Rectal smooth muscle tissue (tissue), 1 donor: ENCODE measurements at regions not wholly inside any gene's neighbourhood (a gene's known extent, or its start where the extent isn't known, plus 50 kb on each side); places are given as distances from the start of the nearest gene placed in this dataset.

ENCODE experiments used
- H3K27ac ChIP-seq: one replicate; pipeline ENCODE4 v1.7.0; 2013; ENCODE audit warnings: low read depth, low read length, inconsistent platforms
- H3K27me3 ChIP-seq: one replicate; pipeline ENCODE4 v1.7.0; 2013; ENCODE audit warnings: low read length; ENCODE audit not compliant: control insufficient read depth, insufficient read depth
- H3K36me3 ChIP-seq: one replicate; pipeline ENCODE4 v1.7.0; 2013; ENCODE audit warnings: low read length; ENCODE audit not compliant: control insufficient read depth, insufficient read depth
- H3K4me1 ChIP-seq: one replicate; pipeline ENCODE4 v1.7.0; 2013; ENCODE audit warnings: low read length; ENCODE audit not compliant: control insufficient read depth, insufficient read depth
- H3K4me3 ChIP-seq: one replicate; pipeline ENCODE4 v1.7.0; 2013; ENCODE audit warnings: low read length
- H3K9ac ChIP-seq: one replicate; pipeline ENCODE4 v1.7.0; 2013; ENCODE audit warnings: low read length

DNA sequence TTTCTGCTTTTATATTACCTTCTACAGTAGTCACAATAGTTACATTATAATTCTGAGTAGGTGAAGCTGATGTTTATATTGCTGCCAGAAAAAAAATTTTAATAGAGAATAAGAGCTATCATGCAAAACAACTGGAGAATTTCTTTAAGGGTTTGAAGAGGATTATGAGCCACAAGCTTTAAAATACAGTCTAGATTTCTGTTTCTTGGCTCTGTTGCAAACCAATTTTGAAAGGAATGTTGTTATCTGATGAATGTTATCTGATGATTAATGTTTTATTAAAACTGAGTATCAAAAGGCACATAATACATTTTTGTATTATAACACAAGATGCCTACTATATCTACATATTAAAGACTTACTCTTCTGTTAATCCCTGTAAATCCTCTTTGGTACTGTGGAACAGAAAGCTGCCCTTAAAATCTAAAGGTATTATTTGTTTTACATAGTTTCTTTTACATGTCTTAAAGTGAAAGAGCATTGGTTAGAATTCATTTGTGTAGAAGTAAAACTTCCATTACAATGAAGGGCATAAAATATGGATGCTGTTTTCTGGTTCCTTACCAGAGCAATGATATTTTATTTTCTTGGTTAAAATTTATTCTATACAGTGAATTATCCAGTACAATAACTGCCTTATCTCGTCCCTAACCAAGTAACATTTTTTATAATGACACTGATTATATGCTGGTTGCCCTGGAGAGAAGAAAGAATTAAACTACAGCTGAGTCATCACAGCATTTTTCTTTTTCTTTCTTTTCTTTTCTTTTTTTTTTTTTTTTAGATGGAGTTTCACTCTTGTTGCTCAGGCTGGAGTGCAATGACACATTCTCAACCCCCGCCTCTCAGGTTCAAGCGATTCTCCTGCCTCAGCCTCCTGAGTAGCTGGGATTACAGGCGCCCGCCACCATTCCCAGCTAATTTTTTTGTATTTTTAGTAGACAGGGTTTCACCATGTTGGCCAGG is 205.7 kb downstream of the TANC2 start:
- no peak overlapping the region for H3K27ac ChIP-seq
- no peaks in the 10 kb centered on the region for H3K36me3 ChIP-seq
- no peak overlapping the region for H3K4me3 ChIP-seq
- no peaks in the 10 kb centered on the region for H3K4me1 ChIP-seq
- H3K9ac ChIP-seq = no peak overlapping the region
- no peaks in the 10 kb centered on the region for H3K27me3 ChIP-seq

- Histone ChIP-seq H3K36me3 (no peaks in the 10 kb centered on the region), H3K27me3 (no peaks in the 10 kb centered on the region), H3K9ac (no peak overlapping the region), H3K27ac (no peak overlapping the region), H3K4me3 (no peak overlapping the region), H3K4me1 (no peaks in the 10 kb centered on the region)
These were observed 207.4 kb downstream of the TANC2 start for GRCh38 chr17:63173450-63173849.

- no peak overlapping the region for H3K4me3 ChIP-seq
- H3K9ac ChIP-seq = no peak overlapping the region
- no peak overlapping the region for H3K27ac ChIP-seq
- no peaks in the 10 kb centered on the region for H3K27me3 ChIP-seq
- H3K4me1 ChIP-seq = no peaks in the 10 kb centered on the region
- H3K36me3 ChIP-seq = no peaks in the 10 kb centered on the region
These were observed 207.9 kb downstream of the TANC2 start for GRCh38 chr17:63173903-63174302.

- Histone ChIP-seq H3K27me3 (no peaks in the 10 kb centered on the region), H3K27ac (no peak overlapping the region), H3K9ac (no peak overlapping the region), H3K4me3 (no peak overlapping the region), H3K4me1 (no peaks in the 10 kb centered on the region), H3K36me3 (no peaks in the 10 kb centered on the region)
These were observed 212.5 kb downstream of the TANC2 start for GRCh38 chr17:63178530-63178929.

DNA sequence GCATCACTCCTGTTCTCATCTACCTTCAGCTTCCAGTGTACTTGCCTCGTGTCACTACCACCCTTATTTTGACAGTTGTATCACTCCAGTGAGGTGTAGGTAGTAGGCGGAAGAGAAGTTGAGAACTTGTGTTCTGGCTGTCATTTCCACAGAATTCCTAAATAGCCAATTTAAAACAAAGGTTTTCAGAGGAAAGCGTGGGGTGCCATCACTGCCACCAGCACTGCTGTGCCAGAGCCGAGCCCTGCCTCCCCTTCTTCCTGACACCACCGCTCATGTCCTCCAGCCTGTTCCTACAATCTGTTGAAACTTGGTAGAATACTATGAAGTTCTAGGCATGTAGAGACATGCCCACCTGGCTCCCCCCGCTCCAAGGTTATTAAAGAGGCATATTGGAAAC is 215.8 kb downstream of the TANC2 start:
- Histone ChIP-seq H3K27me3 (no peaks in the 10 kb centered on the region), H3K9ac (no peak overlapping the region), H3K36me3 (no peaks in the 10 kb centered on the region), H3K4me3 (no peak overlapping the region), H3K4me1 (no peaks in the 10 kb centered on the region), H3K27ac (no peak overlapping the region)

GRCh38 chr17:63185420-63185819 is 219.4 kb downstream of the TANC2 start:
- H3K4me3 ChIP-seq = no peak overlapping the region
- H3K27ac ChIP-seq = no peak overlapping the region
- no peak overlapping the region for H3K9ac ChIP-seq
- no peaks in the 10 kb centered on the region for H3K36me3 ChIP-seq
- no peaks in the 10 kb centered on the region for H3K27me3 ChIP-seq
- H3K4me1 ChIP-seq = no peaks in the 10 kb centered on the region

DNA sequence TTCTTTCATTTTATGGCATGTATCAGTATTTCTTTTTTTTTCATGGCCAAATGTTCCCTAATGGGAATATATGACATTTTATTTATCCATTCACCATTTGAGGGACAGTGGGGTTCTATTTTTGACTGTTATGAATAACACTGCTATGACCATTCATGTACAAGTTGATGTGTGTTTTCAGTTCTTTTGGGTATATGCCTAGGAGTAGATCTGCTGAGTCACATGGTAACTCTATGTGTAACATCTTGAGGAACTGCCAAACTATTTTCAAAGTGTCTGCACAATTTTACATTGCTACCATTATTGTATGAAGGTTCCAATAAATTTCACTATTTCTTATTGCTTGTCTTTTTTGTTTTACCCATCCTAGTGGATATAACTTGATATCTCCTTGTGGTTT is 223.0 kb downstream of the TANC2 start:
- Histone ChIP-seq H3K27me3 (no peaks in the 10 kb centered on the region), H3K36me3 (no peaks in the 10 kb centered on the region), H3K27ac (no peak overlapping the region), H3K9ac (no peak overlapping the region), H3K4me3 (no peak overlapping the region), H3K4me1 (no peaks in the 10 kb centered on the region)

DNA sequence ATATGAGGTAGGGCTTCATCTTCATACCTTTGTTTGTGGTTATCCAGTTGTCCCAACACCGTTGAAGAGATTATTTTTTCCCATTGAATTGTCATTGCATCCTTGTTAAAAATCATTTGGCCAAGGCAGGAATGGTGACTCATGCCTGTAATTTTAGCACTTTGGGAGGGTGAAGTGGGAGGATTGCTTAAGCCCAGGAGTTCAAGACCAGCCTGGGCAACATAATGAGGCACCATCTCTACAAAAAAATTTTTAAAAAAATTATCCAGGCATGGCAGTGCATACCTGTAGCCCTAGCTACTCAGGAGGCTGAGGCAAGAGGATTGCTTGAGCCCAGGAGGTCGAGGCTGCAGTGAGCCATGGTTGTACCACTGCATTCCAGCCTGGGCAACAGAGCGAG is 223.9 kb downstream of the TANC2 start:
- no peaks in the 10 kb centered on the region for H3K36me3 ChIP-seq
- no peak overlapping the region for H3K27ac ChIP-seq
- H3K9ac ChIP-seq = no peak overlapping the region
- H3K27me3 ChIP-seq = no peaks in the 10 kb centered on the region
- H3K4me1 ChIP-seq = no peaks in the 10 kb centered on the region
- no peak overlapping the region for H3K4me3 ChIP-seq

DNA sequence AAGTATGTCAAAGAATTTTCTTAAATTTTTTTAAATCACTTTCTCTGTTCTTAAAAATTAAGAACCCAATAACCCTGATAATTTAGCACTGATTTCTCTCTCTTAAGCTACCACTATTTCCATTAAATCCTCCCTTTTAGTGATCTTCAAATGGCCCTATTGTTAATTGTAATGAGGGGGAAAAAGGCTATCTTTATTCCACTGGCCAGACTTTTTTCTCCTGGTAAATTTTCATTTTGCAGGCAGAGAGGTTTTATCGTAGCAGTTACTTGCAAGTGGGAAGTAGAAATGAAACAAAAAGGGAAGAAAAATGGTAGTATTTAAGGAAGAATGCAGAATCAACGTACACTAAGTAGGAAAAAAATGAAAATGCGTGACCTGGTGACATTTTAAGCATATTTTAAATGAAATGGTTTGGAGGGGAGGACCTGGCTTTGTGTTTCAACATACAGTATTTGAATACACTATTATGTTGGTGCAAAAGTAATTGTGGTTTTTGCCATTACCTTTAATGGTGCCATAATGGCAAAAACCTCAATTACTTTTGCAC is 224.9 kb downstream of the TANC2 start:
- Histone ChIP-seq H3K4me1 (no peaks in the 10 kb centered on the region), H3K27me3 (no peaks in the 10 kb centered on the region), H3K4me3 (no peak overlapping the region), H3K9ac (no peak overlapping the region), H3K27ac (no peak overlapping the region), H3K36me3 (no peaks in the 10 kb centered on the region)

DNA sequence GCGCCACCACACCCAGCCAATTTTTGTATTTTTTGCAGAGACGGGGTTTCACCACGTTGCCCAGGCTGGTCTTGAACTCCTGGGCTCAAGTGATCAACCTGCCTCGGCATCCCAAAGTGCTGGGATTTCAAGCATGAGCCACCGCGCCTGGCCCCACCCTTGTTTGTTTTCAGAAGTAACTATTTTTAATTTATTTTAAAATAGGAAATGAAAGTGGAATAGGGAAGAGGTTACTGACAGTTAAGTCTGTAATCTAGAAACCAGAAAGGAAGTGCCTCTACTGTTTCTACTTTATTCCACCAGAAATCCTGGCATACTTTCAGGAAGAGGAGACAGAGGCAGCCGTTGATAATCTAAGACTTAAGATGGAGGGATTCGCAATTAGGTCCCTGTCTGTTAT is 225.6 kb downstream of the TANC2 start:
- Histone ChIP-seq H3K27ac (no peak overlapping the region), H3K36me3 (no peaks in the 10 kb centered on the region), H3K9ac (no peak overlapping the region), H3K4me1 (no peaks in the 10 kb centered on the region), H3K27me3 (no peaks in the 10 kb centered on the region), H3K4me3 (no peak overlapping the region)

- no peak overlapping the region for H3K4me3 ChIP-seq
- no peaks in the 10 kb centered on the region for H3K27me3 ChIP-seq
- H3K36me3 ChIP-seq = no peaks in the 10 kb centered on the region
- no peaks in the 10 kb centered on the region for H3K4me1 ChIP-seq
- H3K27ac ChIP-seq = no peak overlapping the region
- H3K9ac ChIP-seq = no peak overlapping the region
These were observed 227.8 kb downstream of the TANC2 start for GRCh38 chr17:63193827-63194226.

- Histone ChIP-seq H3K27me3 (no peaks in the 10 kb centered on the region), H3K4me1 (no peaks in the 10 kb centered on the region), H3K27ac (no peak overlapping the region), H3K4me3 (no peak overlapping the region), H3K36me3 (no peaks in the 10 kb centered on the region), H3K9ac (no peak overlapping the region)
These were observed 230.8 kb downstream of the TANC2 start for GRCh38 chr17:63196772-63197335.
